GM19455 (cell line): ENCODE measurements at regions not wholly inside any gene's neighbourhood (a gene's known extent, or its start where the extent isn't known, plus 50 kb on each side); places are given as distances from the start of the nearest gene placed in this dataset.
"Not testable (repeated sequence)": the region's sequence is repeated elsewhere in the genome, so short reads cannot be mapped to it uniquely, and the experiment has no call there.

Experiments
- ATAC-seq: cut with Tn5 transposase; IDR thresholded peaks from one replicate; pipeline ENCODE4 v1.9.1; 2021; ENCODE audit not compliant: unreplicated experiment

GRCh38 chr2:133871545-133872209, 303.4 kb upstream of the NCKAP5 start:
- no peak for ATAC-seq

DNA sequence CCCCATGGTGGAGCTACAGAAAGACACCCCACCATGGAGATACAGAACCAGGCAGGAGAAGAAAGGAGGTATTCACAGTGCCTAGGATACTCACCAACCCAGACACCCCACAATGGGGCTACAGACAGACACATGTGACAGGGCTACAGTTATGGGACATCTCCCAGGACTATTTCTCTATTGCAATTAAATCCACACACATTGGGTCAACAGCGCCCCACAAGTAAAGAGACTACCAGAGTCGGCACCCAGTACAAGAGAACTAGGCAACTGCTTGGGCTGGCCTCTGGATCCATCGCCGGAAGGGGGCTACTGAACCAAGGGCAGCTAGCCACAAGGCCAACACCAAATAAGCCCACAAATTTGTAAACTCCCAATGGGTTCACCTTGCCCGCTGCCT, 310.1 kb upstream of the NCKAP5 start:
- ATAC-seq = no peak

- no peak for ATAC-seq
Measured at GRCh38 chr2:133879703-133880102, 311.4 kb upstream of the NCKAP5 start.

- not testable (repeated sequence) for ATAC-seq
Measured at GRCh38 chr2:133882159-133882558, 313.9 kb upstream of the NCKAP5 start.

DNA sequence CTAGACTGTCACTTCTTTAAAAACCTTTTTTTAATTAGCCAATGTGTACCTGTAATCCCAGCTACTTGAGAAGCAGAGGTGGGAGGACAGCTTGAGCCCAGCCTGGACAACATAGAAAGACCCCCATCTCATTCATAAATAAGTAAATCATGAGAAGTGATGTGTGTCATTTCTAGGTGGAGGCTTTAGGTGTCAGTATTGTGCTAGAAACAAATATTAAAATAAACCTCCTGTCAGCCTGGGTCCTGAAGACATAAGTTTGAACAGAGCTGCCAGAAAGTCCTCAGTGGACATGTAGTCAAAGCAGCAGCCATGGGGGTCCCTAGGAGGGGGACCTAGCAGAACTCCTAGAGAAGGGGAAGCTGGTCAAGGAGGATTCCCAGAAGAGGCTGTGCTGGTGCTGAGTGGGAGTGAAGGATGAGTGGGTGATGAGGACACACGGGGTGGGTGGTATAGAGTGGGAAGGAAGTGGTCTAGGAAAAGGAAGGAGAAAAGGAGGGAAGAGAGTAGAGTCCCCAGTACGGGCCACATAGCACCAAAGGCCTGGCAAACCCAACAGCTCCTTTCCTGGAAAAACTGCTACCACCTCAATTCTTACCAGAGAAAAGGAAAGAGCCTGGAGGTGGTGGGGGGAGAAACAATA, 316.6 kb upstream of the NCKAP5 start:
- ATAC-seq = no peak

DNA sequence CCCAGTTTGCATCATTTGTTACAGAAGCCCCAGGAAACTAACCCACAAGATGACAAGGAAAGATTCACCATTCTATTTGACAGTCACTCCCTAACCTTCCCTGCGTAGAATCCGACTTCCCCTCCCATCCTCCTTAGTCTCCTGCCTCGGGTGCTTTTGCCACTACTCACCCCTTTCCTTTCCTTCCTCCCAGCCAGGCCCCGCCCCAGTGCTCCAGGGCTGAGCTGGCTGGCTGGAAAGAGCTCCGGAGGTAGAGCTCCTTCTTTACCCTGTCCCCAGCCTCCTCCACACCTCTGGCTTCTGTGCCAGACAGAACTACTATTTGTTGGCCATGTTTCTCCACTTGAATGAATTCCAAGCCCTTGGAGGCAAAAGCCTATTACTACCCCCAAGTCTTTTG, 317.6 kb upstream of the NCKAP5 start:
- no peak for ATAC-seq

- ATAC-seq = no peak
Measured at GRCh38 chr2:133886735-133887675, 318.7 kb upstream of the NCKAP5 start.

- no peak for ATAC-seq
Measured at GRCh38 chr2:133887676-133888040, 319.4 kb upstream of the NCKAP5 start.

DNA sequence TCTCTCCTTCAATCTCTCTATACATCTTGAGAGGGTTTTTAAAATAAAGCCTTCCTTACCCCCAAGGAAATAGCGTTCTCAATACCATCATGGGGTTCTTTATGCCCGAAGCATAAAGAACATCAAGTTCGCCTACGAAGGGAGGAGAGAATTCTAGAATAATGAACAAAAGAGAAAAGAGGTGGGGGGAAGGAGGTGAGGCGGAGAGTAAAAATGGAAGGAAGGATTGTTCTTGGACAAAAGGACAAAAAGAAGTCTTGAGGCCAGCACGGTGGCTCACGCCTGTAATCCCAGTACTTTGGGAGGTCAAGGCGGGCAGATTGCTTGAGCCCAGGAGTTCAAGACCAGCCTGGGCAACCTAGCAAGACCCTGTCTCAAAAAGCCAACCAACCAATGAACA, 319.8 kb upstream of the NCKAP5 start:
- ATAC-seq = no peak

DNA sequence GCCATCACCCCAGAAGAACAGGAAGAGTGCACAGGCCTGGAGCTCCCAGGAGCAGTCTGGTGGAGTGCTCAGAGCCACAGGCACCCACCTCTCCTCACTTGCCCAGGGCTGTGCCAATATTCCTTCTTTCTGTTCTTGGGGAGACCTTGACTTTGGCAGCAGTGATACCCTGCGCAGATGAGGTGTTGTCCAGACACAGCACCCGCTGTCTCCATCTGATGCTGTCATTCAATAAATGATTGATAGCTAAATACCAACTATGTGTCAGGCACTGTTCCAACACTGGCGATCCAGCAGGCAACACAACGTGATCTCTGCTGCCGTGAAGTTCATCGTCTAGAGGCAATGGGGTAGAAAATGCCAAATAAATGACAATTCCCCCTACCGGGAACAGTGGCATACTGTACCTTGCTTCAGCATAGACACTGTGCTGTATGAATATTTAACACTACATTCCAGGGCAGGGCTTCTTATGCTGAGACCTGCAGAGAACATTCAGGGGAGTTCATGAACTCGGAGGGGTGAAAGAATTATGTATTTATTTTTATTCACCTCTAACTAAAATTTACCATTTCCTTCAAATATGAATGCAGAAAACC, 320.5 kb upstream of the NCKAP5 start:
- no peak for ATAC-seq

DNA sequence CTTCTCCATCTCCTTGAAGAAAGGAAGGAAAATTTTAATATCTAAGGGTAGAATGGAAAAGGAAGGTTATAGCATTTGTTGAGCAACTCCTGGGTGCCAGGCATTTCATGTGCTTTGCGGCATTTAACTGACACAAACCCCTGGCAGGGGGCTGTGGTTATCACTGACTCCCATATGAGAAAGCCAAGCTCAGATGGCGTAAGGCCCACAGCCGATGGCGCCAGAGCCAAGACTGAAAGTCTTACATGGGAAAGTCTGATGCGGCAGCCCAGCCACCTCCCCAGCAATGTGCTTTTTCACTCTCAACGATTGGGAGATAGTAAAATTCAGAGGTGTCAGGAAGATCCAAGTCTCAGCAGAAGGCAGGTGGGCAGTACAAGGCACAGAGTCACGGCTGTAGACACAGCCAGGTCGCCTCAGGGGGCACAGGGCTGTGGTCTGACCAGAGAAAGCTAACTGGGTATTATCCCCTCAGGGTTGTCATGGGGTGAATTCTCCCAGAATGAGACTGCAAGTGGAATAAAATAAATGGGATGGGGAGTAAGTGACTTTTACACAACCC, 324.2 kb upstream of the NCKAP5 start:
- no peak for ATAC-seq

- no peak for ATAC-seq
Measured at GRCh38 chr2:133894429-133894828, 326.2 kb upstream of the NCKAP5 start.

GRCh38 chr2:133897838-133898237, 329.6 kb upstream of the NCKAP5 start:
- not testable (repeated sequence) for ATAC-seq

- ATAC-seq = no peak
Measured at GRCh38 chr2:133900909-133901308, 332.6 kb upstream of the NCKAP5 start.

- no peak for ATAC-seq
Measured at GRCh38 chr2:133906396-133906795, 338.1 kb upstream of the NCKAP5 start.

GRCh38 chr2:133906926-133907325, 338.7 kb upstream of the NCKAP5 start:
- no peak for ATAC-seq

DNA sequence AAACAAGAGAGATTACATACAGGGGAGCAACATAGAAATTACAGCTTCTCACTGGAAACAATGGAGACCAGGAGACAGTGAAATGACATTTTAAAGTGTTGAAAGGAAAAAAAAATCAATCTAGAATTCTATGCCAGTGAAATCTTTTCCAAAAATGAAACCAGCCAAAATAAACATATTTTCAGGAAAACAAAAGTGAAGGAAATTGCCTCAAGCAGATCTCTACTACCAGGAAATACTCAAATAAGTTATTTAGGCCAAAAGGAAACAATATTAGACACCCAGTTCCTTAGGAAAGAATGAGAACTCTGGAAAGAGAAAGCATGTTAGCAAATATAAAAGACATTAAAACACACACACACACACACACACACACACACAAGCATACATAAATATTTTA, 339.9 kb upstream of the NCKAP5 start:
- no peak for ATAC-seq

- no peak for ATAC-seq
Measured at GRCh38 chr2:133918141-133918540, 335.7 kb upstream of the MGAT5 start.

DNA sequence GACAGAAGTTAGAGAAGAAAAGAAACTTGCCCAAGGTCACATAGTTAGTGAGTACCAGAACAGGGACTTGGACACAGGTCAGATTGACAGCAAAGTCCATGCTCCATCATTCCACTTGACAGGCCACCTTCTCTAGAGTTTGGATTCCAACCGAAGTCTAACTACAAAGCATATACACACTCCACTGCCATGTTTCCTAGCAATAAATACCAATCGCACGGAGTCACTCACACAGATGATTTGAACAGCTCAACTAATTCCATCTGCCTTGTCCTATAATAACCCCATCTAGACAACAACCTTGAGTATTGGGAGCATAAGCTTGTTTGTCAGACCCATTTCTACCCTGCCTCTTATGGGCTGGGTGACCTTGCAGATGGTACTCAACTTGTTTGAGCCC, 334.6 kb upstream of the MGAT5 start:
- no peak for ATAC-seq

DNA sequence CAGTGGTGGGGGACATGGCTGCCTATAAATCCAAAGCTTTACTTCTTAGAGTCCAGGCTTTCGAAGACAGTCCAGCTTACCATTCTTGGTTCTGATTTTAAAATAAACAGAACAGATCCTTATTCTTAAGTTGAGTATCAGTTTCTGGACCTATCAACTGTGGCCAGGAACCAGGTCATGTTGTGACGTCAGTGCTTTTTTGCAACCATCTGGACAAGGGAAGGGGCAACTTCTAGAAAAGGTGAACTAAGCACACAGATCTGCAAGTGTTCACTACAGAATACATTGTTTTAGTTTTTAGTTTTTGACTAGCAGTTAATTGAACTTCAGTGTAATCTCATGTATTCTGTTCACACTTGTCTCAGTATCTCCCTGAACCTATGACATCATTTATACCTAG, 326.0 kb upstream of the MGAT5 start:
- ATAC-seq = no peak

GRCh38 chr2:133936096-133936495, 317.8 kb upstream of the MGAT5 start:
- ATAC-seq = no peak
